Activated CD4-positive, alpha-beta T cell treated with anti-CD3 and anti-CD28 coated beads, Interleukin-2, amount 10 ng/mL, durations not matched to agents 24 days and 14 days (primary cell): ENCODE measurements at regions not wholly inside any gene's neighbourhood (a gene's known extent, or its start where the extent isn't known, plus 50 kb on each side); places are given as distances from the start of the nearest gene placed in this dataset.

ENCODE experiments used
- DNase-seq: peaks from one replicate; pipeline ENCODE4 v3.0.0; 2022
- H3K27ac Mint-ChIP-seq: one replicate; pipeline ENCODE4 v1.8.0; 2022; ENCODE audit warnings: mild to moderate bottlenecking, mixed read lengths
- H3K27me3 Mint-ChIP-seq: one replicate; pipeline ENCODE4 v1.8.0; 2022; ENCODE audit warnings: mixed read lengths
- H3K36me3 Mint-ChIP-seq: one replicate; pipeline ENCODE4 v1.8.0; 2022; ENCODE audit warnings: low read depth, mild to moderate bottlenecking, mixed read lengths
- H3K4me1 Mint-ChIP-seq: one replicate; pipeline ENCODE4 v1.8.0; 2021; ENCODE audit warnings: mixed read lengths
- H3K4me3 Mint-ChIP-seq: one replicate; pipeline ENCODE4 v1.8.0; 2022; ENCODE audit warnings: mild to moderate bottlenecking, moderate library complexity, mixed read lengths
- H3K9me3 Mint-ChIP-seq: one replicate; pipeline ENCODE4 v1.8.0; 2021; ENCODE audit warnings: mixed read lengths
- intact Hi-C: fragments of 100-400 bp; cut with micrococcal nuclease; formaldehyde crosslinking; loops from one replicate; pipeline ENCODE4 v1.15.1; 2023

GRCh38 chr3:159846255-159846654 is 142.4 kb upstream of the IL12A start:
- Mint-ChIP-seq H3K9me3 (no peaks in the 10 kb centered on the region), H3K27ac (no peak overlapping the region), H3K36me3 (no peaks in the 10 kb centered on the region), H3K4me3 (no peak overlapping the region), H3K4me1 (no peaks in the 10 kb centered on the region), H3K27me3 (peaks cover 13% of the 10 kb centered on the region)
- DNase-seq, result no peak
- intact Hi-C loops, result no loop called here

- no peaks in the 10 kb centered on the region for H3K36me3 Mint-ChIP-seq
- peaks cover 17% of the 10 kb centered on the region for H3K27me3 Mint-ChIP-seq
- H3K4me3 Mint-ChIP-seq, result no peak overlapping the region
- intact Hi-C loops, result no loop called here
- H3K27ac Mint-ChIP-seq, result no peak overlapping the region
- H3K9me3 Mint-ChIP-seq, result no peaks in the 10 kb centered on the region
- DNase-seq, result no peak
- H3K4me1 Mint-ChIP-seq, result no peaks in the 10 kb centered on the region
Measured at GRCh38 chr3:159848348-159849118, 140.1 kb upstream of the IL12A start.

- Mint-ChIP-seq H3K4me1 (no peaks in the 10 kb centered on the region), H3K27me3 (peaks cover 15% of the 10 kb centered on the region), H3K9me3 (no peaks in the 10 kb centered on the region), H3K36me3 (no peaks in the 10 kb centered on the region), H3K4me3 (no peak overlapping the region), H3K27ac (no peak overlapping the region)
- intact Hi-C loops, result no loop called here
- DNase-seq, result no peak
Measured at GRCh38 chr3:159850481-159850880, 138.2 kb upstream of the IL12A start.

GRCh38 chr3:159852266-159852665 is 136.4 kb upstream of the IL12A start:
- Mint-ChIP-seq H3K4me1 (no peaks in the 10 kb centered on the region), H3K27me3 (peaks cover 25% of the 10 kb centered on the region), H3K9me3 (no peaks in the 10 kb centered on the region), H3K4me3 (no peak overlapping the region), H3K27ac (no peak overlapping the region), H3K36me3 (no peaks in the 10 kb centered on the region)
- DNase-seq, result no peak
- intact Hi-C loops, result no loop called here

- DNase-seq, result no peak
- Mint-ChIP-seq H3K36me3 (no peaks in the 10 kb centered on the region), H3K27me3 (peaks cover 26% of the 10 kb centered on the region), H3K27ac (no peak overlapping the region), H3K4me3 (no peak overlapping the region), H3K9me3 (no peaks in the 10 kb centered on the region), H3K4me1 (no peaks in the 10 kb centered on the region)
- intact Hi-C loops, result no loop called here
Measured at GRCh38 chr3:159852821-159853505, 135.7 kb upstream of the IL12A start.

GRCh38 chr3:159853506-159853864 is 135.2 kb upstream of the IL12A start:
- H3K4me3 Mint-ChIP-seq, result no peak overlapping the region
- intact Hi-C loops, result no loop called here
- H3K27me3 Mint-ChIP-seq, result peaks cover 26% of the 10 kb centered on the region
- no peaks in the 10 kb centered on the region for H3K9me3 Mint-ChIP-seq
- H3K36me3 Mint-ChIP-seq, result no peaks in the 10 kb centered on the region
- no peaks in the 10 kb centered on the region for H3K4me1 Mint-ChIP-seq
- no peak for DNase-seq
- H3K27ac Mint-ChIP-seq, result no peak overlapping the region

- Mint-ChIP-seq H3K36me3 (no peaks in the 10 kb centered on the region), H3K4me3 (no peak overlapping the region), H3K27me3 (peaks cover 28% of the 10 kb centered on the region), H3K4me1 (no peaks in the 10 kb centered on the region), H3K27ac (no peak overlapping the region), H3K9me3 (no peaks in the 10 kb centered on the region)
- no peak for DNase-seq
- intact Hi-C loops, result no loop called here
Measured at GRCh38 chr3:159854500-159855124, 134.0 kb upstream of the IL12A start.

- no peak for DNase-seq
- Mint-ChIP-seq H3K4me3 (no peak overlapping the region), H3K36me3 (no peaks in the 10 kb centered on the region), H3K27me3 (peaks cover 33% of the 10 kb centered on the region), H3K27ac (no peak overlapping the region), H3K4me1 (no peaks in the 10 kb centered on the region), H3K9me3 (no peaks in the 10 kb centered on the region)
- intact Hi-C loops, result no loop called here
Measured at GRCh38 chr3:159855599-159856346, 132.9 kb upstream of the IL12A start.

- no peaks in the 10 kb centered on the region for H3K36me3 Mint-ChIP-seq
- no peak for DNase-seq
- no peaks in the 10 kb centered on the region for H3K4me1 Mint-ChIP-seq
- no peak overlapping the region for H3K4me3 Mint-ChIP-seq
- no peaks in the 10 kb centered on the region for H3K9me3 Mint-ChIP-seq
- H3K27ac Mint-ChIP-seq, result no peak overlapping the region
- intact Hi-C loops, result no loop called here
- peaks cover 35% of the 10 kb centered on the region for H3K27me3 Mint-ChIP-seq
Measured at GRCh38 chr3:159856590-159857104, 132.0 kb upstream of the IL12A start.

GRCh38 chr3:159857840-159858239 is 130.8 kb upstream of the IL12A start:
- no peak for DNase-seq
- H3K36me3 Mint-ChIP-seq, result no peaks in the 10 kb centered on the region
- no peak overlapping the region for H3K4me3 Mint-ChIP-seq
- H3K9me3 Mint-ChIP-seq, result no peaks in the 10 kb centered on the region
- no peaks in the 10 kb centered on the region for H3K4me1 Mint-ChIP-seq
- intact Hi-C loops, result no loop called here
- no peak overlapping the region for H3K27ac Mint-ChIP-seq
- peaks cover 32% of the 10 kb centered on the region for H3K27me3 Mint-ChIP-seq

- intact Hi-C loops, result no loop called here
- peaks cover 29% of the 10 kb centered on the region for H3K27me3 Mint-ChIP-seq
- no peak overlapping the region for H3K27ac Mint-ChIP-seq
- H3K4me3 Mint-ChIP-seq, result no peak overlapping the region
- no peak for DNase-seq
- no peaks in the 10 kb centered on the region for H3K36me3 Mint-ChIP-seq
- no peaks in the 10 kb centered on the region for H3K9me3 Mint-ChIP-seq
- no peaks in the 10 kb centered on the region for H3K4me1 Mint-ChIP-seq
Measured at GRCh38 chr3:159858650-159859049, 130.0 kb upstream of the IL12A start.

- intact Hi-C loops, result no loop called here
- Mint-ChIP-seq H3K27ac (no peak overlapping the region), H3K9me3 (no peaks in the 10 kb centered on the region), H3K36me3 (no peaks in the 10 kb centered on the region), H3K27me3 (peaks cover 33% of the 10 kb centered on the region), H3K4me3 (no peak overlapping the region), H3K4me1 (no peaks in the 10 kb centered on the region)
- no peak for DNase-seq
Measured at GRCh38 chr3:159859424-159859823, 129.2 kb upstream of the IL12A start.

GRCh38 chr3:159859836-159860235 is 128.8 kb upstream of the IL12A start:
- no peaks in the 10 kb centered on the region for H3K4me1 Mint-ChIP-seq
- H3K36me3 Mint-ChIP-seq, result no peaks in the 10 kb centered on the region
- H3K27ac Mint-ChIP-seq, result no peak overlapping the region
- H3K9me3 Mint-ChIP-seq, result no peaks in the 10 kb centered on the region
- H3K4me3 Mint-ChIP-seq, result no peak overlapping the region
- DNase-seq, result no peak
- intact Hi-C loops, result no loop called here
- peaks cover 32% of the 10 kb centered on the region for H3K27me3 Mint-ChIP-seq
